ENCODE measurements at regions not wholly inside any gene's neighbourhood (a gene's known extent, or its start where the extent isn't known, plus 50 kb on each side); places are given as distances from the start of the nearest gene placed in this dataset.

- Histone ChIP-seq H2BK5ac (ENCODE audit: low read depth, low read length, poor library complexity) (no peak overlapping the region), H3K4ac (ENCODE audit: low read depth, low read length) (no peak overlapping the region), H3K14ac (ENCODE audit: low read length) (no peak overlapping the region), H4K8ac (ENCODE audit: low read depth, low read length) (no peak overlapping the region), H4K12ac (ENCODE audit: low read depth, low read length) (no peak overlapping the region), H3K36me3 (ENCODE audit: control insufficient read depth in 1 of 2, insufficient read depth in 2 of 2, low read length in 2 of 2) (no peaks in the 10 kb centered on the region), H3K27me3 (ENCODE audit: insufficient read depth, low read length) (no peaks in the 10 kb centered on the region), H2BK12ac (ENCODE audit: low read length) (no peak overlapping the region), H3K4me1 (ENCODE audit: control insufficient read depth in 1 of 2, insufficient read depth in 2 of 2, low read length in 2 of 2) (no peaks in the 10 kb centered on the region), H2AFZ (ENCODE audit: insufficient read depth, low read length, poor library complexity) (no peak overlapping the region), H3K79me2 (ENCODE audit: control insufficient read depth, insufficient read depth, low read length, poor library complexity) (peaks cover 1% of the 10 kb centered on the region), H3K4me3 (ENCODE audit: low read depth, low read length) (no peak overlapping the region), H3K4me2 (ENCODE audit: low read length) (no peak overlapping the region), H3K23ac (ENCODE audit: low read length) (no peak overlapping the region), H2BK120ac (ENCODE audit: insufficient read depth, low read length, poor library complexity) (no peak overlapping the region), H3K9me3 (ENCODE audit: insufficient read depth, low read depth, low read length) (no peaks in the 10 kb centered on the region), H3K27ac (ENCODE audit: low read depth, low read length) (no peak overlapping the region), H3K18ac (ENCODE audit: low read length) (no peak overlapping the region), H3K79me1 (ENCODE audit: low read length) (no peaks in the 10 kb centered on the region), H4K91ac (ENCODE audit: low read depth, low read length) (no peak overlapping the region), H3K9ac (ENCODE audit: low read length) (no peak overlapping the region), H2AK5ac (ENCODE audit: low read length) (no peak overlapping the region)
- no peak for DNase-seq
- WGBS (ENCODE audit: extremely low coverage, insufficient coverage, insufficient read length), result no CpG with 5 or more reads among the region's 5 CpGs
These were observed 163.7 kb upstream of the CDC14C start for GRCh38 chr7:48760528-48761265.

DNA sequence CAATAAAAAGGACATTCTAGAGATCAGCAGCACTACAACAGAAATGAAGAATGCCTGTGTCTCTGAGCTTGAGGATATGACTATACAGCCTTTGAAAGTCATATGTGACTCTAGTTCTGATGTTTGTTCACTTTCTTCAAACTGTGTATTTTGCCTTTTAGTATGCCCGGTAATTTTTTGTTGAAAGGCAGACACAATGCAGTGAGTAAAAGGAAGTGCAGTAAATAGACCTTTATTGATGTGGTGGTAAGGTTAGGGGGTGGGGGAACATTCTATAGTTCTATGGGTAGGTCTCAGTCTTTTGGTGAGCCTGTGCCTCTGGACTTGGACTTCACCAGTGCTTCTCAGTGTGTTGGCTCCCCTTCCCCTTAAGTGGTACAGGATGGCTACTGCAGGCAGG lies 143.5 kb upstream of the CDC14C start:
- H4K12ac ChIP-seq (ENCODE audit: low read depth, low read length), result no peak overlapping the region
- H3K4me2 ChIP-seq (ENCODE audit: low read length), result no peak overlapping the region
- no peak overlapping the region for H4K91ac ChIP-seq (ENCODE audit: low read depth, low read length)
- H4K8ac ChIP-seq (ENCODE audit: low read depth, low read length), result no peak overlapping the region
- H3K9me3 ChIP-seq (ENCODE audit: insufficient read depth, low read depth, low read length), result peaks cover 3% of the 10 kb centered on the region
- H2AFZ ChIP-seq (ENCODE audit: insufficient read depth, low read length, poor library complexity), result no peak overlapping the region
- H3K4me3 ChIP-seq (ENCODE audit: low read depth, low read length), result no peak overlapping the region
- no peaks in the 10 kb centered on the region for H3K4me1 ChIP-seq (ENCODE audit: control insufficient read depth in 1 of 2, insufficient read depth in 2 of 2, low read length in 2 of 2)
- H2BK5ac ChIP-seq (ENCODE audit: low read depth, low read length, poor library complexity), result no peak overlapping the region
- no peaks in the 10 kb centered on the region for H3K79me1 ChIP-seq (ENCODE audit: low read length)
- no peak overlapping the region for H3K9ac ChIP-seq (ENCODE audit: low read length)
- H3K27me3 ChIP-seq (ENCODE audit: insufficient read depth, low read length), result no peaks in the 10 kb centered on the region
- no peak overlapping the region for H3K14ac ChIP-seq (ENCODE audit: low read length)
- H2BK120ac ChIP-seq (ENCODE audit: insufficient read depth, low read length, poor library complexity), result no peak overlapping the region
- WGBS (ENCODE audit: extremely low coverage, insufficient coverage, insufficient read length), result no CpG with 5 or more reads among the region's 1 CpG
- DNase-seq, result no peak
- no peak overlapping the region for H3K4ac ChIP-seq (ENCODE audit: low read depth, low read length)
- no peak overlapping the region for H2AK5ac ChIP-seq (ENCODE audit: low read length)
- no peak overlapping the region for H2BK12ac ChIP-seq (ENCODE audit: low read length)
- H3K36me3 ChIP-seq (ENCODE audit: control insufficient read depth in 1 of 2, insufficient read depth in 2 of 2, low read length in 2 of 2), result no peaks in the 10 kb centered on the region
- H3K27ac ChIP-seq (ENCODE audit: low read depth, low read length), result no peak overlapping the region
- H3K79me2 ChIP-seq (ENCODE audit: control insufficient read depth, insufficient read depth, low read length, poor library complexity), result no peaks in the 10 kb centered on the region
- H3K23ac ChIP-seq (ENCODE audit: low read length), result no peak overlapping the region
- H3K18ac ChIP-seq (ENCODE audit: low read length), result no peak overlapping the region

- Histone ChIP-seq H3K23ac (ENCODE audit: low read length) (no peak overlapping the region), H3K4ac (ENCODE audit: low read depth, low read length) (no peak overlapping the region), H3K4me1 (ENCODE audit: control insufficient read depth in 1 of 2, insufficient read depth in 2 of 2, low read length in 2 of 2) (no peaks in the 10 kb centered on the region), H3K79me1 (ENCODE audit: low read length) (no peaks in the 10 kb centered on the region), H4K8ac (ENCODE audit: low read depth, low read length) (no peak overlapping the region), H3K79me2 (ENCODE audit: control insufficient read depth, insufficient read depth, low read length, poor library complexity) (no peaks in the 10 kb centered on the region), H2BK120ac (ENCODE audit: insufficient read depth, low read length, poor library complexity) (no peak overlapping the region), H3K18ac (ENCODE audit: low read length) (no peak overlapping the region), H2AK5ac (ENCODE audit: low read length) (no peak overlapping the region), H3K14ac (ENCODE audit: low read length) (no peak overlapping the region), H2BK12ac (ENCODE audit: low read length) (no peak overlapping the region), H3K27ac (ENCODE audit: low read depth, low read length) (no peak overlapping the region), H3K9ac (ENCODE audit: low read length) (no peak overlapping the region), H3K4me3 (ENCODE audit: low read depth, low read length) (no peak overlapping the region), H3K36me3 (ENCODE audit: control insufficient read depth in 1 of 2, insufficient read depth in 2 of 2, low read length in 2 of 2) (no peaks in the 10 kb centered on the region), H3K9me3 (ENCODE audit: insufficient read depth, low read depth, low read length) (peaks cover 3% of the 10 kb centered on the region), H2BK5ac (ENCODE audit: low read depth, low read length, poor library complexity) (no peak overlapping the region), H4K12ac (ENCODE audit: low read depth, low read length) (no peak overlapping the region), H2AFZ (ENCODE audit: insufficient read depth, low read length, poor library complexity) (no peak overlapping the region), H3K4me2 (ENCODE audit: low read length) (no peak overlapping the region), H4K91ac (ENCODE audit: low read depth, low read length) (no peak overlapping the region), H3K27me3 (ENCODE audit: insufficient read depth, low read length) (no peaks in the 10 kb centered on the region)
- no peak for DNase-seq
- no CpG with 5 or more reads among the region's 3 CpGs for WGBS (ENCODE audit: extremely low coverage, insufficient coverage, insufficient read length)
These were observed 142.6 kb upstream of the CDC14C start for GRCh38 chr7:48781752-48782151.

DNA sequence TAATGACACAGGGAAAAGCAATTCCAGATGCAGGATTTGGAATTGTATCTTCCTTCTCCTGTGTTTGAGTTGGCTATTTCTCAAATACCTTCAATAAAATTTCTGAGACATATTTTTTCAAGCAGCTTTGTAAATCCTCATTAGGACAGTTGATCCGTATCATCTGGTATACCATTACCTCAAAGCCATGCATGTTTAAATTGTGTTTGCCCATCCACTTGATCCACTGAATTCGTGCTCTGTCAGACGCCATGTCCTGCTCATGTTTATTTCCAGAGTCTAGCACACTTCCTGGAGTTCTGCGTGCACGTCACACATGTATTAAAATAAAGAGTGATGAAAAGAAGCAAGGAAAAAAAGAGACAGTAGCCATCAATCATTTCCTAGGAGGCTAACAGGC lies 141.8 kb upstream of the CDC14C start:
- H3K79me1 ChIP-seq (ENCODE audit: low read length), result no peaks in the 10 kb centered on the region
- H2BK120ac ChIP-seq (ENCODE audit: insufficient read depth, low read length, poor library complexity), result no peak overlapping the region
- H3K79me2 ChIP-seq (ENCODE audit: control insufficient read depth, insufficient read depth, low read length, poor library complexity), result no peaks in the 10 kb centered on the region
- no peak overlapping the region for H2AK5ac ChIP-seq (ENCODE audit: low read length)
- no peak overlapping the region for H3K18ac ChIP-seq (ENCODE audit: low read length)
- H3K4me3 ChIP-seq (ENCODE audit: low read depth, low read length), result no peak overlapping the region
- H2BK12ac ChIP-seq (ENCODE audit: low read length), result no peak overlapping the region
- no peak overlapping the region for H4K12ac ChIP-seq (ENCODE audit: low read depth, low read length)
- no peak overlapping the region for H3K14ac ChIP-seq (ENCODE audit: low read length)
- H4K8ac ChIP-seq (ENCODE audit: low read depth, low read length), result no peak overlapping the region
- H2BK5ac ChIP-seq (ENCODE audit: low read depth, low read length, poor library complexity), result no peak overlapping the region
- peaks cover 5% of the 10 kb centered on the region for H3K9me3 ChIP-seq (ENCODE audit: insufficient read depth, low read depth, low read length)
- DNase-seq, result no peak
- H3K4ac ChIP-seq (ENCODE audit: low read depth, low read length), result no peak overlapping the region
- H3K9ac ChIP-seq (ENCODE audit: low read length), result no peak overlapping the region
- H3K4me2 ChIP-seq (ENCODE audit: low read length), result no peak overlapping the region
- H3K4me1 ChIP-seq (ENCODE audit: control insufficient read depth in 1 of 2, insufficient read depth in 2 of 2, low read length in 2 of 2), result no peaks in the 10 kb centered on the region
- H3K27ac ChIP-seq (ENCODE audit: low read depth, low read length), result no peak overlapping the region
- no peak overlapping the region for H3K23ac ChIP-seq (ENCODE audit: low read length)
- H3K36me3 ChIP-seq (ENCODE audit: control insufficient read depth in 1 of 2, insufficient read depth in 2 of 2, low read length in 2 of 2), result no peaks in the 10 kb centered on the region
- no peaks in the 10 kb centered on the region for H3K27me3 ChIP-seq (ENCODE audit: insufficient read depth, low read length)
- no peak overlapping the region for H2AFZ ChIP-seq (ENCODE audit: insufficient read depth, low read length, poor library complexity)
- H4K91ac ChIP-seq (ENCODE audit: low read depth, low read length), result no peak overlapping the region
- no CpG with 5 or more reads among the region's 5 CpGs for WGBS (ENCODE audit: extremely low coverage, insufficient coverage, insufficient read length)
